ENCODE measurements at regions not wholly inside any gene's neighbourhood (a gene's known extent, or its start where the extent isn't known, plus 50 kb on each side); places are given as distances from the start of the nearest gene placed in this dataset.
"Not testable (repeated sequence)": the region's sequence is repeated elsewhere in the genome, so short reads cannot be mapped to it uniquely, and the experiment has no call there.

GRCh38 chr2:87595017-87595416 lies 152.9 kb upstream of the PLGLB2 start:
- DNase-seq (ENCODE audit: low read depth in 4 of 4, low spot score in 1 of 4) = not testable (repeated sequence)

DNA sequence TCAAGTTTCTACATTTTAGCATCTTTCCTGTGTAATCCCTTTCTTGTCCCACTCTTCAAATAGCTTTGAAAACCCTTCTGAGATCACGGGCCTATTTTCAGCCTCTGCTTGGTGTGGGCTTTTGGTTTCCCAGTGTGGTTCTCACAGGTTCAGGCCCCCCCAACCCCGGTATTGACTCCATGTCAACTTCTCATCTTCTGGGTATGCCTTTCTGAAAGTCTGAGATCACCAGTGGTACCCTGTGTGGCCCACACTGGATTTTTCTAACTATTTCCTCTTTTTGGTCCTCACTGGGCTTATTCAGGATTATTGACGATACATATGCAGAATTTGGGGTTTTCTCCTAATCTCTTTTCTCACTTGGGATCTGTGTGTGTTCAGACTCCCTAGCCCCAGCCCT lies 146.9 kb upstream of the PLGLB2 start:
- not testable (repeated sequence) for DNase-seq (ENCODE audit: low read depth in 4 of 4, low spot score in 1 of 4)

- not testable (repeated sequence) for DNase-seq (ENCODE audit: low read depth in 4 of 4, low spot score in 1 of 4)
Measured at GRCh38 chr2:87602118-87602517, 145.8 kb upstream of the PLGLB2 start.

GRCh38 chr2:87602728-87603127 lies 145.2 kb upstream of the PLGLB2 start:
- not testable (repeated sequence) for DNase-seq (ENCODE audit: low read depth in 4 of 4, low spot score in 1 of 4)

DNA sequence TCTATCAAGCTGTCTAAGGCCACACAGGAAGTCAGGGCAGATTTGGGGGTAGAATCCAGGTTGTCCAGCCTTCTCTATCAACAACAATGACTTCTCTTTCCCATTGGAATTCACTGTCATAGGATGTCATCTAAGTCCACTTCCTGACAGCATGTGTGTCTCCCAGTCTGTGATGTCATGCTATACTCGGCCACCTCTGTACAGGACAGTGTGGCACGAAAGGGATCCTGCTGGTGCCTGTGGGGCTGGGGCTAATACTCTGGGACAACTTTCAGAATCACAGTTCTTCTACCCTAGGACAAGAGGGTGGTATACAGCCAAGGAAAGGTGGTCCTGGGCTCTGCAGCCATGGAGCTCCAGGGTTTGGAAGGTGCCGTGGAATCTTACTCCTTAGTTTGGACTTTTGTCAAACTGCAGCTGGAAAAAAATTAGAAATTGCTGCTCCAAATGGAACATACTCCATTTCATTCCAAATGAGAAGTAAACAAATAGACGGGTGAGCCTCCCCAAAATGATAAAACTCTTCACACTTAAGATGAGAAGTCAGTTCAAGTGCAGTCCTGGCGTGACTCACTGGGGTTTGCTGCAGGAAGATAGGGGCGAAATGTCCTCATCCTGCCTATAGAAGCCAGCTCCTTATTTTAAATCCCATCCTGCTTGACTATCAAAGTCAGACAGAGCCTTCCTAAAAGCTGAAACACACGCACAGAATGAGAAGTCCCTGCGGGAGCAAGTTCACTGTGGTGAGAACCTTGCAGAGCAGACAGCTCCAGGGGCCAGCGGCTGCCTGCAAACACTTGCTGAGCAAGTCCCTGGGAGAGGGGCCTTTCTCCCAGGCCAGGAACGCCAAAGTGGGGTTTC lies 144.2 kb upstream of the PLGLB2 start:
- not testable (repeated sequence) for DNase-seq (ENCODE audit: low read depth in 4 of 4, low spot score in 1 of 4)

DNA sequence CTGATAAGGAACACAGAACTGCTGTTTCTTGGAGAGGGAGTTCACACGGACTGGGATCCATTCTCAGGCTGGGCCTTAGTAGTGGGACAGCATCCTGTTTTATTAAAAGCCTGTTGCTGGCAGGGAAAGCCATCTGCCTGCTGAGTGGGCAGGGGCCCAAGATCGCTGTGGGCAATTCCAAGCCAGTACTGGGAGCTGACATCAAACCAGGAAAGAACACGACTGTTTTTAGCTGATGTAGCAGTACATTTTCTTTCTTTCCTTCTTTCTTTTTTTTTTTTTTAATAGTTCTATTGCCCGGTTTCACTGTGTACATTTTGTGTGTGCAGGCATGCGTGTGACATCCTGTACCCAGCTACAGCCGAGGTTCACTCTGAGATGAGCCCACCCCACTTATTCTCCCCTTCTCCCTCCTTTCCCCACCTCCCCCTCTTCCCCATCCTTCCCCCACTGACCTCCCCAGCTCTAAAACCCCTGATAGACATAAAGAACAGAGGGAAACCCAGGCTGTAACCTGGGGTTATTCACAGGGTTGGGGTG lies 143.5 kb upstream of the PLGLB2 start:
- DNase-seq (ENCODE audit: low read depth in 4 of 4, low spot score in 1 of 4) = not testable (repeated sequence)

DNA sequence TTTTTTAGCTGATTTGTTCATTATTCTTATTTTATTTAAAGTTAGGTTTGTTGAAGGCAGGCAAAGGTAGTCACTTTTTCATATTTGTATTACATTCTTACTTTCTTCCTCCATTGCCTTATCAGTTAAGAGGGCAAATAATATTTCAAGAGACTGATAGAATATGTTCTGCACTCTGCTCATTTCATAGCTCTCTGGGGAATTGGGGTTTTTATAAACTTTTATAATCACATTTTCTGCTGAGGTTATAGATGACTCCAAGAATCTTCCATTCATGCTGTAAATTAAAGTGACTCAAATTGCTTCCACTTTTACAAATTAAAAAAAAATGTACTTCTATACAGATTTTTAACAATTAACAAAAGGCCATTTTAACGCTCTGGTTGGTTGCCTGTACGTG lies 142.9 kb upstream of the PLGLB2 start:
- not testable (repeated sequence) for DNase-seq (ENCODE audit: low read depth in 4 of 4, low spot score in 1 of 4)

GRCh38 chr2:87608377-87609166 lies 139.3 kb upstream of the PLGLB2 start:
- not testable (repeated sequence) for DNase-seq (ENCODE audit: low read depth in 4 of 4, low spot score in 1 of 4)

GRCh38 chr2:87610974-87611373 lies 136.9 kb upstream of the PLGLB2 start:
- DNase-seq (ENCODE audit: low read depth in 4 of 4, low spot score in 1 of 4) = not testable (repeated sequence)

GRCh38 chr2:87611416-87611815 lies 136.5 kb upstream of the PLGLB2 start:
- not testable (repeated sequence) for DNase-seq (ENCODE audit: low read depth in 4 of 4, low spot score in 1 of 4)

GRCh38 chr2:87611956-87612355 lies 135.9 kb upstream of the PLGLB2 start:
- DNase-seq (ENCODE audit: low read depth in 4 of 4, low spot score in 1 of 4) = not testable (repeated sequence)

GRCh38 chr2:87614829-87615434 lies 133.0 kb upstream of the PLGLB2 start:
- DNase-seq (ENCODE audit: low read depth in 4 of 4, low spot score in 1 of 4) = not testable (repeated sequence)

- DNase-seq (ENCODE audit: low read depth in 4 of 4, low spot score in 1 of 4) = not testable (repeated sequence)
Measured at GRCh38 chr2:87619121-87619520, 128.8 kb upstream of the PLGLB2 start.

GRCh38 chr2:87621139-87621538 lies 126.7 kb upstream of the PLGLB2 start:
- not testable (repeated sequence) for DNase-seq (ENCODE audit: low read depth in 4 of 4, low spot score in 1 of 4)

DNA sequence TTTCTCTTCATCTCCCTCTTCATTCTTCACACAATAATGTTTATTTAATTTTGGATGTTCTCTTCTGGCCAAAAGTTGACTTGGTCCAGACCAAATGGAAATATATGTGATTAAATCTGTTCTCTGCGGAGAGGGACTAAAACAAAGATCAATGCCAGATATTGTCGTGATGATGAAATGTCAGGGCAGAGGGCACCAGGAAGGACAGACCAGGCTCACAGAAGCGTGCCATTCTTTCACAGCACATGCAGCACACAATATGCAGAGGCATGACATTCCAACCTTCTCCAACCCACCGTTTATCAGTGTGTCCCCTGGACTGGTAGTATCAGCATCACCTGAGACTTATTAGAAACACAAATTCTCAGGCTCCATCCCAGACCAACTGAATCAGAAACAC lies 125.2 kb upstream of the PLGLB2 start:
- not testable (repeated sequence) for DNase-seq (ENCODE audit: low read depth in 4 of 4, low spot score in 1 of 4)

GRCh38 chr2:87629491-87630458 lies 118.1 kb upstream of the PLGLB2 start:
- DNase-seq (ENCODE audit: low read depth in 4 of 4, low spot score in 1 of 4) = not testable (repeated sequence)

- not testable (repeated sequence) for DNase-seq (ENCODE audit: low read depth in 4 of 4, low spot score in 1 of 4)
Measured at GRCh38 chr2:87630892-87631291, 117.0 kb upstream of the PLGLB2 start.

- DNase-seq (ENCODE audit: low read depth in 4 of 4, low spot score in 1 of 4) = not testable (repeated sequence)
Measured at GRCh38 chr2:87631402-87631801, 116.5 kb upstream of the PLGLB2 start.

DNA sequence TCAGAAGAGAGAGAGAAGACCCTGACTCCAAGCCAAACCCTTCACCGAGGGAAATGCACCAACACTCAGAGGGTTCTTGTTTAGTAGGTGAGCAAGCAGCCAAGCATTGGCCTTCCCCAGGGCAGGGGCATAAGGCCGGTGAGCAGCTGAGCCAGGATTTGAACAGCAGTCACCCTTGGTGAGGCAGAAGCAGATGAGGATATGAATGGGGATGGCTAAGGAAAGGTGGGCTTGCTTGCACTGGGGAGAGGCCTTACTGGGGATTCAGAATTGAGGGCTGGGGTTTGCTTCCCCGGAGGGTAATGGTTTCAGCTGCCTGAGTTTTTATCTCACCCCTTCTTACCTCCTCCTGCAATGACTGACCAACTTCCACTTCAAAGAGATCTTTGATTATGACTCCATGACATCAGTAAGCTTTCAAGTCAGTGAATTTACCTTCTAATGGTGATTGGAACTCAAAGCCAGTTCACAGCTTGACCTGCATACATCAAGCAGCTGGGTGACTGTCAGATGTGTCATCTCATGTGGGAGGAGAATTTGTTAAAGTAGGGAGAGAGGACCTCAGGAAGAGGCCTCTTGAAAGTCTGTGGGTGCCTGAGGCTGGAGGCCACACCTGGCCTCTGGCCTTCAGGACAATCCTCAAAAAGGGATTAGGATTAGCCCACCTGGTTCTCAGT lies 114.5 kb upstream of the PLGLB2 start:
- DNase-seq (ENCODE audit: low read depth in 4 of 4, low spot score in 1 of 4) = not testable (repeated sequence)

Data from stimulated activated CD4-positive, alpha-beta T cell treated with anti-CD3 and anti-CD28 coated beads, Interleukin-1b, Interleukin-23, amount 100 ng/mL, for 24 hours (primary cell).